ENCODE measurements at regions not wholly inside any gene's neighbourhood (a gene's known extent, or its start where the extent isn't known, plus 50 kb on each side); places are given as distances from the start of the nearest gene placed in this dataset.

GRCh38 chr5:106976363-106976762 lies 694.4 kb downstream of the EFNA5 start:
- no peak for DNase-seq

GRCh38 chr5:106974272-106974671 lies 696.5 kb downstream of the EFNA5 start:
- DNase-seq, result no peak

GRCh38 chr5:106966686-106967315 lies 703.9 kb downstream of the EFNA5 start:
- no peak for DNase-seq

- DNase-seq, result no peak
These were observed 706.6 kb downstream of the EFNA5 start for GRCh38 chr5:106964132-106964531.

- DNase-seq, result no peak
These were observed 707.1 kb downstream of the EFNA5 start for GRCh38 chr5:106963630-106964029.

GRCh38 chr5:106962464-106963230 lies 708.1 kb downstream of the EFNA5 start:
- no peak for DNase-seq

- DNase-seq, result no peak
These were observed 711.4 kb downstream of the EFNA5 start for GRCh38 chr5:106959387-106959786.

- no peak for DNase-seq
These were observed 713.4 kb downstream of the EFNA5 start for GRCh38 chr5:106957336-106957735.

- no peak for DNase-seq
These were observed 713.9 kb downstream of the EFNA5 start for GRCh38 chr5:106956886-106957285.

GRCh38 chr5:106956187-106956586 lies 714.5 kb downstream of the EFNA5 start:
- no peak for DNase-seq

GRCh38 chr5:106940986-106941385 lies 729.8 kb downstream of the EFNA5 start:
- DNase-seq, result no peak

GRCh38 chr5:106940301-106940846 lies 730.4 kb downstream of the EFNA5 start:
- DNase-seq, result no peak

GRCh38 chr5:106923409-106923808 lies 747.3 kb downstream of the EFNA5 start:
- DNase-seq, result no peak

- DNase-seq, result no peak
These were observed 749.2 kb downstream of the EFNA5 start for GRCh38 chr5:106921567-106921966.

GRCh38 chr5:106910486-106910885 lies 760.3 kb downstream of the EFNA5 start:
- no peak for DNase-seq

GRCh38 chr5:106909716-106910115 lies 761.0 kb downstream of the EFNA5 start:
- DNase-seq, result no peak

GRCh38 chr5:106907979-106908378 lies 762.8 kb downstream of the EFNA5 start:
- no peak for DNase-seq

- no peak for DNase-seq
These were observed 764.5 kb downstream of the EFNA5 start for GRCh38 chr5:106906199-106906598.

GRCh38 chr5:106894964-106895363 lies 775.8 kb downstream of the EFNA5 start:
- no peak for DNase-seq

- DNase-seq, result no peak
These were observed 788.7 kb downstream of the EFNA5 start for GRCh38 chr5:106882035-106882434.

GRCh38 chr5:106880656-106881055 lies 790.1 kb downstream of the EFNA5 start:
- DNase-seq, result no peak

- DNase-seq, result no peak
These were observed 792.9 kb downstream of the EFNA5 start for GRCh38 chr5:106877881-106878280.

GRCh38 chr5:106876665-106877194 lies 794.0 kb downstream of the EFNA5 start:
- DNase-seq, result no peak

GRCh38 chr5:106876298-106876622 lies 794.5 kb downstream of the EFNA5 start:
- DNase-seq, result no peak
